SHP77 treated with DMSO at 0.1 percent for 48 hours (cell line): ENCODE measurements at regions not wholly inside any gene's neighbourhood (a gene's known extent, or its start where the extent isn't known, plus 50 kb on each side); places are given as distances from the start of the nearest gene placed in this dataset.
"Not testable (repeated sequence)": the region's sequence is repeated elsewhere in the genome, so short reads cannot be mapped to it uniquely, and the experiment has no call there.

Source experiments
- DNase-seq: peaks from one replicate; lab custom pipeline; 2025; lab: John Stamatoyannopoulos, UW

GRCh38 chr16:5156486-5156885 lies 58.9 kb upstream of the EEF2KMT start:
- DNase-seq: not testable (repeated sequence)

- DNase-seq: not testable (repeated sequence)
Observed at GRCh38 chr16:5154006-5154405, 56.4 kb upstream of the EEF2KMT start.

- not testable (repeated sequence) for DNase-seq
Observed at GRCh38 chr16:5151409-5151808, 53.8 kb upstream of the EEF2KMT start.
